Esophagus muscularis mucosa (tissue), 4 donors: ENCODE measurements at regions not wholly inside any gene's neighbourhood (a gene's known extent, or its start where the extent isn't known, plus 50 kb on each side); places are given as distances from the start of the nearest gene placed in this dataset.

Experiments
- DNase-seq: peaks from one replicate; pipeline ENCODE4 v3.0.0-alpha.2; 2017; ENCODE audit errors: extremely low spot score
- H3K27ac ChIP-seq, 4 donors: fragments of 200-600 bp; sonication (generic); replicated peaks in 1 of 4; 1 replicate in 3 of 4; 2 replicates in 1 of 4; pipeline ENCODE4 v1.5.1; 2016 to 2019; ENCODE audit warnings: mild to moderate bottlenecking in 1 of 4
- H3K27me3 ChIP-seq, 4 donors: fragments of 200-600 bp; sonication (generic); one replicate each; pipeline versions ENCODE4 v1.5.1 to v1.6.0; 2016 to 2019
- H3K36me3 ChIP-seq, 4 donors: fragments of 200-600 bp; sonication (generic); one replicate each; pipeline ENCODE4 v1.5.1; 2016 to 2019
- H3K4me1 ChIP-seq, 4 donors: fragments of 200-600 bp; sonication (generic); one replicate each; pipeline ENCODE4 v1.5.1; 2016 to 2019
- H3K4me3 ChIP-seq, 4 donors: fragments of 200-600 bp; sonication (generic); 1 replicate in 2 of 4; 2 replicates in 2 of 4; pipeline ENCODE4 v1.5.1; 2016 to 2019; ENCODE audit warnings: mild to moderate bottlenecking in 4 of 4, moderate library complexity in 1 of 4
- H3K9me3 ChIP-seq, 4 donors: fragments of 200-600 bp; sonication (generic); 1 replicate in 3 of 4; 2 replicates in 1 of 4; pipeline ENCODE4 v1.5.1; 2016 to 2019
- CTCF ChIP-seq, 3 experiments: fragments of 200-600 bp in 2 of 3; fragments of 450-650 bp in 1 of 3; sonication (generic) in 2 of 3; IDR thresholded peaks; one replicate each; pipeline ENCODE4 v1.5.1; 2017 to 2019; ENCODE audit warnings: antibody characterized with exemption in 3 of 3, mild to moderate bottlenecking in 2 of 3, moderate library complexity in 1 of 3
- EP300 ChIP-seq: sonication (generic); formaldehyde crosslinking; IDR thresholded peaks from one replicate; pipeline ENCODE4 v1.6.1; 2017; ENCODE audit warnings: antibody characterized with exemption
- POLR2A ChIP-seq: fragments of 450-650 bp; IDR thresholded peaks from one replicate; pipeline ENCODE4 v1.6.1; 2017; ENCODE audit warnings: antibody characterized with exemption, moderate library complexity, mild to moderate bottlenecking, low read depth
- POLR2AphosphoS5 ChIP-seq, 2 donors: sonication (generic); formaldehyde crosslinking; IDR thresholded peaks; one replicate each; pipeline ENCODE4 v1.6.1; 2017; ENCODE audit warnings: antibody characterized with exemption in 2 of 2
- WGBS: methylation state at CpG from one replicate; pipeline ENCODE4 v1.1.5; 2018; 5-methylcytosine and 5-hydroxymethylcytosine counted together
- intact Hi-C: fragments of 100-400 bp; cut with DNase I; formaldehyde crosslinking; loops from one replicate; pipeline ENCODE4 v1.15.1; 2023

- Histone ChIP-seq H3K9me3 (no peaks in the 10 kb centered on the region), H3K27ac (no peak overlapping the region), H3K36me3 (no peaks in the 10 kb centered on the region), H3K4me3 (no peak overlapping the region), H3K4me1 (peaks cover 0 to 4% (median 0%) of the 10 kb centered on the region in 4 donors), H3K27me3 (no peaks in the 10 kb centered on the region)
- no peak for DNase-seq
- TF ChIP-seq CTCF (IDR thresholded peaks at IDR 0.05) = no peak
- no peak for TF ChIP-seq EP300
- TF ChIP-seq POLR2A = no peak
- no peak for TF ChIP-seq POLR2AphosphoS5 (IDR thresholded peaks at IDR 0.05)
- 17% methylated on average over 1 of the region's 1 CpG for WGBS
- intact Hi-C loops = no loop called here
Measured at GRCh38 chr21:35198565-35198964, 149.5 kb upstream of the RUNX1 start.

GRCh38 chr21:35197992-35198431 lies 148.9 kb upstream of the RUNX1 start:
- H3K4me3 ChIP-seq = no peak overlapping the region
- no peaks in the 10 kb centered on the region for H3K36me3 ChIP-seq
- no peaks in the 10 kb centered on the region for H3K9me3 ChIP-seq
- WGBS = 30% methylated on average over 3 of the region's 3 CpGs
- H3K27ac ChIP-seq = peak overlapping the region in 1 of 4 donors; percentile 10
- TF ChIP-seq POLR2AphosphoS5 (IDR thresholded peaks at IDR 0.05) (no peak), EP300 (no peak), CTCF (IDR thresholded peaks at IDR 0.05) (no peak), POLR2A (no peak)
- no peaks in the 10 kb centered on the region for H3K27me3 ChIP-seq
- H3K4me1 ChIP-seq = peaks cover 0 to under 1% (median 0%) of the 10 kb centered on the region in 4 donors
- intact Hi-C loops = no loop called here
- DNase-seq = no peak

GRCh38 chr21:35197191-35197590 lies 148.1 kb upstream of the RUNX1 start:
- Histone ChIP-seq H3K9me3 (no peaks in the 10 kb centered on the region), H3K4me3 (no peak overlapping the region), H3K36me3 (no peaks in the 10 kb centered on the region), H3K27me3 (no peaks in the 10 kb centered on the region), H3K27ac (no peak overlapping the region), H3K4me1 (no peaks in the 10 kb centered on the region)
- DNase-seq = no peak
- intact Hi-C loops = no loop called here
- TF ChIP-seq CTCF (IDR thresholded peaks at IDR 0.05) = no peak
- no peak for TF ChIP-seq POLR2AphosphoS5 (IDR thresholded peaks at IDR 0.05)
- no peak for TF ChIP-seq POLR2A
- no peak for TF ChIP-seq EP300
- WGBS = 88% methylated on average over 4 of the region's 4 CpGs

GRCh38 chr21:35196128-35196527 lies 147.0 kb upstream of the RUNX1 start:
- no peak overlapping the region for H3K4me3 ChIP-seq
- intact Hi-C loops = no loop called here
- H3K27me3 ChIP-seq = no peaks in the 10 kb centered on the region
- DNase-seq = no peak
- H3K4me1 ChIP-seq = no peaks in the 10 kb centered on the region
- 84% methylated on average over 5 of the region's 5 CpGs for WGBS
- TF ChIP-seq POLR2AphosphoS5 (IDR thresholded peaks at IDR 0.05) = no peak
- TF ChIP-seq EP300 = no peak
- no peak for TF ChIP-seq POLR2A
- no peak for TF ChIP-seq CTCF (IDR thresholded peaks at IDR 0.05)
- no peaks in the 10 kb centered on the region for H3K9me3 ChIP-seq
- H3K27ac ChIP-seq = no peak overlapping the region
- H3K36me3 ChIP-seq = no peaks in the 10 kb centered on the region

- H3K9me3 ChIP-seq = no peaks in the 10 kb centered on the region
- intact Hi-C loops = no loop called here
- H3K27ac ChIP-seq = no peak overlapping the region
- H3K4me3 ChIP-seq = no peak overlapping the region
- no peak for TF ChIP-seq CTCF (IDR thresholded peaks at IDR 0.05)
- TF ChIP-seq POLR2AphosphoS5 (IDR thresholded peaks at IDR 0.05) = no peak
- no peak for TF ChIP-seq POLR2A
- no peak for TF ChIP-seq EP300
- no peaks in the 10 kb centered on the region for H3K4me1 ChIP-seq
- 93% methylated on average over 1 of the region's 1 CpG for WGBS
- no peaks in the 10 kb centered on the region for H3K27me3 ChIP-seq
- no peaks in the 10 kb centered on the region for H3K36me3 ChIP-seq
- no peak for DNase-seq
Measured at GRCh38 chr21:35195232-35195631, 146.1 kb upstream of the RUNX1 start.
